Medulla oblongata (tissue), 1 donor: ENCODE measurements at regions not wholly inside any gene's neighbourhood (a gene's known extent, or its start where the extent isn't known, plus 50 kb on each side); places are given as distances from the start of the nearest gene placed in this dataset.
A peak's percentile ranks its signal among the peaks of the same experiment; 100 is the strongest.
"Not testable (repeated sequence)": the region's sequence is repeated elsewhere in the genome, so short reads cannot be mapped to it uniquely, and the experiment has no call there.

Source experiments
- DNase-seq: peaks from one replicate; pipeline ENCODE4 v3.0.0-alpha.2; 2015; ENCODE audit errors: extremely low spot score

- no peak for DNase-seq
Measured at GRCh38 chr6:137802408-137803182, 64.5 kb upstream of the TNFAIP3 start.

DNA sequence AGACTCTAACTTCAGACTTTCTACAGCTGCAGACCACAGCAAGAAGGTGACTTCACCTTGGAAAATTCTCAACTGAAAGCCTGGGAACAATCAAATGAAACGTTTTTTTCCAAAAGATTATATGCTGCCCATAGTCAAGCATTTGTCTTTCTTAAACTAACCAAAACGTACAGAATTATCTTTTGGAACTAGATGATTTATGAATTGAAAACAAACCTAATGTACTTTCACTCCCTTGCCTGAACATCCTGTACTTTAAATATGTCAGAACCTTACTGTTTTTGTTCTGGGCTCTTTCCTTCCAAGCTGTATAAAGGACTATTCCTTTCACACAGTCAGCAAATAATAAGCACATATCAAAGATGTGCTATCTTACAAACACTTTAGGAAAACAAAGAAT, 62.4 kb upstream of the TNFAIP3 start:
- DNase-seq = no peak

DNA sequence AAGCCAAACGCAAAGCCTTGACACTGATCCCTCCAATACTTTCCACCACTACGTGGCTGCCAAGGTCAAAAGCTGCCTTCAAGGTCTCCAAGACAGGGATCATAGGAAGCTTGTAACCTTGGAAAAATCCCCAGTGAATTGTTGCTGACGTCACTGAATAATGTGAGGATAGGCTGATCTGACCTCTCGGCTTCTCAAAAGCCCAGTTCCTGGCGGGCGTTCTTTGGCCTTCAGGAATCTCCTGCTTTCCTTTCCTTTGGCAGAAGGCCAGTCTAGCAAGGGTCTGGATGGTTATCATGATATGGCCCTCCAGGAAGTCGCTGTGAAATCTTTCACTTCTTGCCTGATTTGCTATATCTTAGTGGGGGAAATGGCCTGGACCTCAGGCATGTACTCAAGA, 61.4 kb upstream of the TNFAIP3 start:
- DNase-seq = no peak

DNA sequence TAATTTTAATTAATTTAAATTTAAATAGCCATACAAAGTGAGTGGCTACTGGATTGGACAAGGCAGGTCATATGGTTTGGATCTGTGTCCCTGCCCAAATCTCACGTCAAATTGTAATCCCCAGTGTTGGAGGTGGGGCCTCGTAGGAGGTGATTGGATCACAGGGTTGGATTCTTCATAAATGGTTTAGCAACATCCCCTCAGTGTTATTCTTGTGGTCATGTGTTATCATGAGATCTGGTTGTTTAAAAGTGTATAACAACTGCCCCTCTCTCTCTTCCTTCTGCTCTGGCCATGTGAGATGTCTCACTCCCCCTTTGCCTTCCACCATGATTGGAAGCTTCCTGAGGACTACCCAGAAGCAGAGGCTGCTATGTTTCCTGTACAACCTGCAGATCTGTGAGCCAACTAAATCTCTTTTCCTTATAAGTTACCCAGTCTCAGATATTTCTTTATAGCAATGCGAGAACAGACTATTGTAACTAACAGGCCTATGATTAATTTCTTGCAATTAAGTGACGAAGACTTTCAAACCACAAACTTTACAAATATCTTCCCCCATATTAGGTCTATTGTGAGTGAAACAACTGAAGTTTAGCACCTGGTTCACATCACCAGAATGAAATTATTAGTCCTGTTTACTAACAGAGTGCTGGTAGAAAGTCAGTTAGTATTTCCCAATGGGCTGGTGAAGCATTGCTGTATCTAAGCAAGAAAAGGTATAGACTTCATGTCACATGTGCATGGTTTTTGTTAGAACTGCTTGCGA, 60.0 kb upstream of the TNFAIP3 start:
- DNase-seq = no peak

DNA sequence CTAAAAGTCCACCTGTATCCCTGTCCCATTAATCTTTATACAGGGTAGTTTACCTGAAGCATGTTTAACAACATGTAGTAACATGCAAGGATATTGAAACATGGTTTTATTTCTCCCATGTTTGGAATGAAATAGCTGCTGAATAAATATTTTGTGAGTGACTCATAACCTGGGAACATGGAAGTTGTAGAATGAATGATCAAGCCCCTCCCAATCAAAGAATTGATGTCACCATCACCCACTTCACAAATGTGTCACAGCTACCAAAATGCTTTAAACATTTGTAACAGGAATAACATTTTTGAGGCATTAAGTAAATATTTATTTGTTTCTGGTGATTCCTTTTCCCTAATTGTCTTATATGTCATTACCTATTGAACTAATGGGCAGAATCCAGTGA, 58.9 kb upstream of the TNFAIP3 start:
- DNase-seq = no peak

GRCh38 chr6:137808836-137809315, 58.2 kb upstream of the TNFAIP3 start:
- no peak for DNase-seq

- DNase-seq = not testable (repeated sequence)
Measured at GRCh38 chr6:137809895-137810553, 57.0 kb upstream of the TNFAIP3 start.

- DNase-seq = no peak
Measured at GRCh38 chr6:137810554-137811120, 56.4 kb upstream of the TNFAIP3 start.

DNA sequence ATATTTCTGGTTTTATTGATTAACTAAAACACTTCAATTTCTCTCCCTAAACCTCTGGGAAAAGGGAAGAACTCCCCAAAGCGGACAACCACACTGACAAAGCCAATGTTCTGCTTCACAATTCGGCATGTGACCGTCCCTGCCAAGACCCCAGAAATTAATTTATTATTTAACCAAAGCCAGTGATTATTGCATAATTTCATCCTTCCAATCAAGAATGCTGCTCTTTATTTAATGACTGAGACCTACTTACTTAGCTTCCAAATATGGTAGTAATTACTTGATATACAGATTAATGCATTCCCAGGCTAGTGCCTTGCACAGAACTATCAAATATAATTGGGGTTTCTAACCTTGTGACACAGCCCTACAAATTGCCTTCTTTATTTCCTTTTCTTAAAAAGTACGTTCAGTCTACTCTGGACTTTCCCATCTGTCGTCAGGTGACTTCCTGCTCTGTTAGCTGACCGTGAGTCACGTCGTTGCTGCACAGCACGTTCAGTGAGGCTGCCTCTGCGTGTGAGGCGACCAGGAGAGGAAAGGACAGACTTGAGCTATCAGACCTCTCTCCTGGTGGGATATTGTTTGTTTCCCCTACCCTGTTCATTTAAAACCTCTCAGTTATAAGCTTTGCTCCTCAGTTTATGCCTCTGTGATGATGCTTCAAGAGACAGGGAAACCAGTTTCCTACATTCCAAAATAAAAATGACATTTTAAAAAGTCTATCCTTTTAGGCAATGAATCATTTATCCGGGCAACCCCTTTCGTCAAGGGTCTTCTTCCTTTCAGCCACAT, 55.7 kb upstream of the TNFAIP3 start:
- peak; percentile 34 for DNase-seq

DNA sequence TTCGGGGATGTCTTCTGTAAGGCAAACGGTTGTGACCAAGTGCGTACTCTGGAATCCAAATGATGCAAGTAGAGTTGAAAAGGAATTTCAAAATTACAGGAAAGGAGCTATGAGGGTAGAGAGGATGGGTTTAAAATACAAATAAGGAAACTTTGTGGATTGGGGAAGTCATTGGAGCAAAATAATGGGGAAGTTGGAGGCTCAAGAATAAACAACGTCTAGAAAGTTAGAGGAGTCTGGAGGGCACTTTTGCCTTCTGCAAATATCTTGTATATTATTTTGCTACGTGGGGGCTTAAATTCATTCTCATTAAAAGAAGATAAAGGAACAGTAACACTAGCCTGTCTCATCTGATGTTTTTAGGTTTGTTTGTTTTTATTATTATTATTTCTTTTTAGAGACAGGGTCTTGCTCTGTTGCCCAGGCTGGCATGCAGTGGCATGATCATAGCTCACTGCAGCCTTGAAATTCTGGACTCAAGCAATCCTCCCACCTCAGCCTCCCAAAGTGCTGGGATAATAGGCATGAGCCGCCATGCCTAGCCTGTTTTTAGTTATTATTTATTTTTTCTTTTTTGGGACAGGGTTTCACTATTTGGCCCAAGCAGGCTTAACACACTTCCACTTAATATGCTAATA, 55.0 kb upstream of the TNFAIP3 start:
- DNase-seq = peak; percentile 35

GRCh38 chr6:137813308-137813970, 53.6 kb upstream of the TNFAIP3 start:
- no peak for DNase-seq

DNA sequence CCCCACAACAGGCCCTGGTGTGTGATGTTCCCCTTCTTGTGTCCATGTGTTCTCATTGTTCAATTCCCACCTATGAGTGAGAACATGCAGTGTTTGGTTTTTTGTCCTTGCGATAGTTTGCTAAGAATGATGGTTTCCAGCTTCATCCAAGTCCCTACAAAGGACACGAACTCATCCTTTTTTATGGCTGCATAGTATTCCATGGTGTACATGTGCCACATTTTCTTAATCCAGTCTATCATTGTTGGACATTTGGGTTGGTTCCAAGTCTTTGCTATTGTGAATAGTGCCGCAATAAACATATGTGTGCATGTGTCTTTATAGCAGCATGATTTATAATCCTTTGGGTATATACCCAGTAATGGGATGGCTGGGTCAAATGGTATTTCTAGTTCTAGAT, 53.0 kb upstream of the TNFAIP3 start:
- DNase-seq = not testable (repeated sequence)

GRCh38 chr6:137815692-137816091, 51.4 kb upstream of the TNFAIP3 start:
- no peak for DNase-seq

DNA sequence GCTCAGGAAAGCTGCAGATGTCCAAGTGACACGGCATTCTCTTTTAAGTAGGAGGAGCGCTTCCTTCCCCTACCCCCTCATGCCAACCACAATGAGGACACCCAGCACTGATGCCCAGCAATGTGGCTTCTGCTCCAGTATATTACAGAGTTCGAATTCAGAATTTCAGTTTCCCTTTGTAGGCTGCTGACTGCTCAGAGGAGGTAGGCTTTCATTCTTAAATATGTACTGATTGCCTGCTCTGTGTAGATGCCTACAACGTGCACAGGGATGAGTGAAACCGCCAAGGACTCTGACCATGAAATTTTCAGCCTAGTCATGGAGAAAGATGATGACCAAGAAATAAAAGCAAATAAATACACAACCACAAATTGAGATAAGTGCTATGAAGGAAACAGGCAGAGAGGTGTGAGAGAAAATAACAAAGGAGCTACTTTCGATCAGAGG, 50.9 kb upstream of the TNFAIP3 start:
- DNase-seq = no peak

DNA sequence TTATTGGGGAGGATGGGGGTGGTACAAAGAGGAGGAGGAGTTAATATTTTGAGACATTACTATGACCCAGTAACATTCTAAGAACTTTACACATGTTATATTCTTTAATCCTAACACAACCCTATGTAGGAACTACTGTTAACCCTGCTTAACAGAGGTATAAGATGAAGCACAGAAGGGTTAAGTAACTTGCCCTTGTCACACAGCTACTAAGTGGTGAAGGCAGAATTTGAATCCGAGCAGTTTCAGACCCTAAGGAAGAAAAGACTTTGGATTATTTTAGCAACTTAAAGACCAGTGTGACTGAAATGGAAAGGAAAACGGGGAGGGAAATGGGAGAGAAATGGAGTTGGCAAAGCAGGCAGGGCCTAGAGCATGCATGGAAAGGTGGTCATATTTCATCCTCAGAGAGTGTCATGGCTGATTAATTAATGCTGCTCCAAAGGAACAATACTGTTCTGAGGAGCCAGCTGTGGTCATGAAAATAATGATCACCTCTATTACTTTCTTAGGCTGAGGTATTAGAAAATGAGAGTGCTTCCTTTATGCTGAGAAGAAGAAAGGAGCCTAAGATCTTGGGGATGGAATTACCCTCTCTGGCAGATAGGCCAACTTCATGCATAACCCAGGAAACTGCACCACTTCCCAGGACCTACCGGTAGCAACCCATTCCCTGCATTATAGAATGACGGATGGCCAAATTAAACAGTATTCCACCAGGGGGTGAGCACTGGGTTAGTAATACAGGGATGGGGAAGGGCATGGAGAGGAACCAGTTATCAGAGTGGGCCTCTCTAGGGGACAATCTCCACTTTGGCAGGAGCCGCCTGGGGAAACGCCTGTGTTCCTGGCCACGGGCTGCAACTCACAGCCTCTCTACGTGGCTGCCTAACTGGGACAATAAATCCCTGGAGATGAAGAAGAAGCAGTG, 50.1 kb upstream of the TNFAIP3 start:
- no peak for DNase-seq
